ENCODE measurements at regions not wholly inside any gene's neighbourhood (a gene's known extent, or its start where the extent isn't known, plus 50 kb on each side); places are given as distances from the start of the nearest gene placed in this dataset.

GRCh38 chr10:3554121-3554522 lies 230.9 kb downstream of the KLF6 start:
- no peak overlapping the region for H3K4me3 ChIP-seq (ENCODE audit: low read depth, low read length)
- TF ChIP-seq, protein P1, sequence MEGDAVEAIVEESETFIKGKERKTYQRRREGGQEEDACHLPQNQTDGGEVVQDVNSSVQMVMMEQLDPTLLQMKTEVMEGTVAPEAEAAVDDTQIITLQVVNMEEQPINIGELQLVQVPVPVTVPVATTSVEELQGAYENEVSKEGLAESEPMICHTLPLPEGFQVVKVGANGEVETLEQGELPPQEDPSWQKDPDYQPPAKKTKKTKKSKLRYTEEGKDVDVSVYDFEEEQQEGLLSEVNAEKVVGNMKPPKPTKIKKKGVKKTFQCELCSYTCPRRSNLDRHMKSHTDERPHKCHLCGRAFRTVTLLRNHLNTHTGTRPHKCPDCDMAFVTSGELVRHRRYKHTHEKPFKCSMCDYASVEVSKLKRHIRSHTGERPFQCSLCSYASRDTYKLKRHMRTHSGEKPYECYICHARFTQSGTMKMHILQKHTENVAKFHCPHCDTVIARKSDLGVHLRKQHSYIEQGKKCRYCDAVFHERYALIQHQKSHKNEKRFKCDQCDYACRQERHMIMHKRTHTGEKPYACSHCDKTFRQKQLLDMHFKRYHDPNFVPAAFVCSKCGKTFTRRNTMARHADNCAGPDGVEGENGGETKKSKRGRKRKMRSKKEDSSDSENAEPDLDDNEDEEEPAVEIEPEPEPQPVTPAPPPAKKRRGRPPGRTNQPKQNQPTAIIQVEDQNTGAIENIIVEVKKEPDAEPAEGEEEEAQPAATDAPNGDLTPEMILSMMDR (IDR thresholded peaks at IDR 0.05; ENCODE audit: low read depth, low read length): no peak
- TF ChIP-seq MAX (IDR thresholded peaks at IDR 0.05; ENCODE audit: low read depth, low read length): no peak
- no peak for TF ChIP-seq MYC (IDR thresholded peaks at IDR 0.05; ENCODE audit: low read depth, low read length)
- no peak for TF ChIP-seq POLR2A (IDR thresholded peaks at IDR 0.05; ENCODE audit: extremely low read depth, insufficient read length)
- DNase-seq (ENCODE audit: low read depth): peak; percentile 13

GRCh38 chr10:3552281-3552680 lies 232.7 kb downstream of the KLF6 start:
- no peak overlapping the region for H3K4me3 ChIP-seq (ENCODE audit: low read depth, low read length)
- no peak for DNase-seq (ENCODE audit: low read depth)
- TF ChIP-seq MYC (IDR thresholded peaks at IDR 0.05; ENCODE audit: low read depth, low read length): no peak
- no peak for TF ChIP-seq POLR2A (IDR thresholded peaks at IDR 0.05; ENCODE audit: extremely low read depth, insufficient read length)
- TF ChIP-seq MAX (IDR thresholded peaks at IDR 0.05; ENCODE audit: low read depth, low read length): no peak
- TF ChIP-seq, protein P1 (IDR thresholded peaks at IDR 0.05; ENCODE audit: low read depth, low read length): no peak

GRCh38 chr10:3551761-3552160 lies 233.2 kb downstream of the KLF6 start:
- no peak overlapping the region for H3K4me3 ChIP-seq (ENCODE audit: low read depth, low read length)
- TF ChIP-seq POLR2A (IDR thresholded peaks at IDR 0.05; ENCODE audit: extremely low read depth, insufficient read length) (no peak), MAX (IDR thresholded peaks at IDR 0.05; ENCODE audit: low read depth, low read length) (no peak), MYC (IDR thresholded peaks at IDR 0.05; ENCODE audit: low read depth, low read length) (no peak)
- TF ChIP-seq, protein P1 (IDR thresholded peaks at IDR 0.05; ENCODE audit: low read depth, low read length): no peak
- DNase-seq (ENCODE audit: low read depth): no peak

DNA sequence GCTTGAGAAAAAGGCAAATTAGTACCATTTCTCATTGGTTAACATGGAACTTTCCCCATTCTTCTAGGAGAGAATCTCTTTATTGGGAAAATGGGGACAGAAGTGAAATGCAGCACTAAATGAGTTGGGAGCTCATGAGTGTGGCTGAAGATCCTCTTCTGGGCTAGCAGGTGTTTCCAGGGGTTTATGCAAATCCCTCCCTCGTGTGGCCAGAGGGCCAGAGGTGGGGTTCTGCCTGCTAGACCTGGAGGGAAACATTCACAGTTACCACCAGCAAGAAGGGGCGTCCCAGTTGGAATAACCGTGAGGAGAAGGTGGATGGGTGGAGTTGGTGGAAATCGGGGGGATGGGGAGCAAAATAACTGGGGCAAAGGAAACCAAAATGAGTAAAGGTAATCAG lies 235.9 kb downstream of the KLF6 start:
- TF ChIP-seq POLR2A (IDR thresholded peaks at IDR 0.05; ENCODE audit: extremely low read depth, insufficient read length): no peak
- TF ChIP-seq MAX (IDR thresholded peaks at IDR 0.05; ENCODE audit: low read depth, low read length): no peak
- no peak for TF ChIP-seq MYC (IDR thresholded peaks at IDR 0.05; ENCODE audit: low read depth, low read length)
- TF ChIP-seq, protein P1 (IDR thresholded peaks at IDR 0.05; ENCODE audit: low read depth, low read length): no peak
- H3K4me3 ChIP-seq (ENCODE audit: low read depth, low read length): no peak overlapping the region
- DNase-seq (ENCODE audit: low read depth): no peak

- TF ChIP-seq MAX (IDR thresholded peaks at IDR 0.05; ENCODE audit: low read depth, low read length): no peak
- TF ChIP-seq, protein P1 (IDR thresholded peaks at IDR 0.05; ENCODE audit: low read depth, low read length): no peak
- no peak for TF ChIP-seq MYC (IDR thresholded peaks at IDR 0.05; ENCODE audit: low read depth, low read length)
- no peak for TF ChIP-seq POLR2A (IDR thresholded peaks at IDR 0.05; ENCODE audit: extremely low read depth, insufficient read length)
- no peak for DNase-seq (ENCODE audit: low read depth)
Observed at GRCh38 chr10:3548702-3549101, 236.3 kb downstream of the KLF6 start.

DNA sequence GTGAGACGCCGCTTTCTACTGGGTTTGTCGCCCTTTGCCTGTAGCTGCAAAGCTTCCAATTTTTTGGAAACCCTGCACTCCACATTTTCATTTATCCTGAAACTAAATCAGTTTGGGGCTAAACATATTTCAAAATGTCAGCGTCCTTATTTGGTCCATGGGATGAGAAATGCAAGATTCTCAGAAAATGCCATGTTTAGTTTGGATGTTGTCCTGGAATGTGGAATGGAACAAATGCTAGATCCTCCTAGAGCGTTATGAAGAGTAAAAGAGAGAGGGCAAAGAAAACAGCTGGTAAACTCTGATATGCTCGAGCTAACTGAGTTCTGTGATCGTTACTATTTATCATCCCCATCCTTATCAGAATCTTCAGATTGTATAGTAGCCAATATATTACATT lies 236.9 kb downstream of the KLF6 start:
- no peak for DNase-seq (ENCODE audit: low read depth)
- no peak for TF ChIP-seq MAX (IDR thresholded peaks at IDR 0.05; ENCODE audit: low read depth, low read length)
- TF ChIP-seq, protein P1 (IDR thresholded peaks at IDR 0.05; ENCODE audit: low read depth, low read length): no peak
- TF ChIP-seq MYC (IDR thresholded peaks at IDR 0.05; ENCODE audit: low read depth, low read length): no peak
- no peak for TF ChIP-seq POLR2A (IDR thresholded peaks at IDR 0.05; ENCODE audit: extremely low read depth, insufficient read length)
- H3K4me3 ChIP-seq (ENCODE audit: low read depth, low read length): no peak overlapping the region

More at GRCh38 chr10:3548702-3549101, 236.3 kb downstream of the KLF6 start:
- H3K4me3 ChIP-seq (ENCODE audit: low read depth, low read length): no peak overlapping the region
